T-helper 17 cell (primary cell): ENCODE measurements at regions not wholly inside any gene's neighbourhood (a gene's known extent, or its start where the extent isn't known, plus 50 kb on each side); places are given as distances from the start of the nearest gene placed in this dataset.

Experiments
- ATAC-seq: fragments of 150-1000 bp; cut with Tn5 transposase; 2 replicates; pipeline ENCODE4 v1.10.0; 2021; ENCODE audit warnings: mild to moderate bottlenecking, moderate library complexity
- DNase-seq, 3 donors: peaks; one replicate each; pipeline versions ENCODE4 v3.0.0 to v3.0.0-alpha.2; 2020 to 2021
- H3K9me3 ChIP-seq: one replicate; pipeline ENCODE4 v1.7.0; 2013; ENCODE audit warnings: low read length, mild to moderate bottlenecking; ENCODE audit not compliant: control insufficient read depth, poor library complexity, severe bottlenecking
- H3K27ac Mint-ChIP-seq: one replicate; pipeline ENCODE4 v1.8.0; 2022; ENCODE audit warnings: mild to moderate bottlenecking, moderate library complexity, mixed read lengths
- H3K27me3 Mint-ChIP-seq: one replicate; pipeline ENCODE4 v1.8.0; 2022; ENCODE audit warnings: mixed read lengths
- H3K36me3 Mint-ChIP-seq: one replicate; pipeline ENCODE4 v1.8.0; 2022; ENCODE audit warnings: low read depth, mixed read lengths
- H3K4me1 Mint-ChIP-seq: one replicate; pipeline ENCODE4 v1.8.0; 2022; ENCODE audit warnings: mild to moderate bottlenecking, mixed read lengths
- H3K4me3 Mint-ChIP-seq: one replicate; pipeline ENCODE4 v1.8.0; 2022; ENCODE audit warnings: mild to moderate bottlenecking, moderate library complexity, mixed read lengths

GRCh38 chr21:24110846-24111245, 1496.4 kb downstream of the MRPL39 start:
- DNase-seq = no peak
- no peak overlapping the region for H3K27ac Mint-ChIP-seq
- no peak for ATAC-seq
- H3K27me3 Mint-ChIP-seq = no peaks in the 10 kb centered on the region
- no peaks in the 10 kb centered on the region for H3K36me3 Mint-ChIP-seq
- H3K4me1 Mint-ChIP-seq = no peaks in the 10 kb centered on the region
- H3K4me3 Mint-ChIP-seq = no peak overlapping the region
- H3K9me3 ChIP-seq = no peaks in the 10 kb centered on the region

GRCh38 chr21:24097181-24097580, 1510.1 kb downstream of the MRPL39 start:
- Mint-ChIP-seq H3K27me3 (no peaks in the 10 kb centered on the region), H3K27ac (no peak overlapping the region), H3K4me3 (no peak overlapping the region), H3K4me1 (no peaks in the 10 kb centered on the region), H3K36me3 (no peaks in the 10 kb centered on the region)
- H3K9me3 ChIP-seq = no peaks in the 10 kb centered on the region
- ATAC-seq (no peak), DNase-seq (no peak)

GRCh38 chr21:24096651-24097050, 1510.6 kb downstream of the MRPL39 start:
- Mint-ChIP-seq H3K4me1 (no peaks in the 10 kb centered on the region), H3K4me3 (no peak overlapping the region), H3K27ac (no peak overlapping the region), H3K36me3 (no peaks in the 10 kb centered on the region), H3K27me3 (no peaks in the 10 kb centered on the region)
- ATAC-seq (no peak), DNase-seq (no peak)
- no peaks in the 10 kb centered on the region for H3K9me3 ChIP-seq

- no peaks in the 10 kb centered on the region for H3K36me3 Mint-ChIP-seq
- ATAC-seq = no peak
Observed at GRCh38 chr21:24093032-24093431, 1514.2 kb downstream of the MRPL39 start.

GRCh38 chr21:24076179-24076578, 1531.1 kb downstream of the MRPL39 start:
- no peak for ATAC-seq
- H3K27ac Mint-ChIP-seq = no peak overlapping the region
- no peak overlapping the region for H3K4me3 Mint-ChIP-seq
- no peaks in the 10 kb centered on the region for H3K36me3 Mint-ChIP-seq
- no peaks in the 10 kb centered on the region for H3K4me1 Mint-ChIP-seq
- DNase-seq = no peak
- no peaks in the 10 kb centered on the region for H3K27me3 Mint-ChIP-seq
- H3K9me3 ChIP-seq = no peaks in the 10 kb centered on the region

More at GRCh38 chr21:24093032-24093431, 1514.2 kb downstream of the MRPL39 start:
- Mint-ChIP-seq H3K4me3 (no peak overlapping the region), H3K27ac (no peak overlapping the region), H3K27me3 (no peaks in the 10 kb centered on the region), H3K4me1 (no peaks in the 10 kb centered on the region)
- no peak for DNase-seq
- H3K9me3 ChIP-seq = no peaks in the 10 kb centered on the region

GRCh38 chr21:24055696-24056095, 1551.6 kb downstream of the MRPL39 start:
- Mint-ChIP-seq H3K27me3 (no peaks in the 10 kb centered on the region), H3K36me3 (no peaks in the 10 kb centered on the region), H3K4me3 (no peak overlapping the region), H3K27ac (no peak overlapping the region), H3K4me1 (peaks cover 3% of the 10 kb centered on the region)
- DNase-seq = no peak
- no peak for ATAC-seq
- H3K9me3 ChIP-seq = peaks cover 3% of the 10 kb centered on the region

- H3K36me3 Mint-ChIP-seq = no peaks in the 10 kb centered on the region
- H3K9me3 ChIP-seq = no peaks in the 10 kb centered on the region
- H3K4me1 Mint-ChIP-seq = peaks cover 6% of the 10 kb centered on the region
- DNase-seq (no peak), ATAC-seq (no peak)
- no peak overlapping the region for H3K27ac Mint-ChIP-seq
- H3K4me3 Mint-ChIP-seq = no peak overlapping the region
- H3K27me3 Mint-ChIP-seq = peaks cover 4% of the 10 kb centered on the region
Observed at GRCh38 chr21:24050231-24050630, 1557.0 kb downstream of the MRPL39 start.

- no peak for ATAC-seq
Observed at GRCh38 chr21:24046829-24047443, 1560.3 kb downstream of the MRPL39 start.

GRCh38 chr21:24045775-24046215, 1561.5 kb downstream of the MRPL39 start:
- H3K4me1 Mint-ChIP-seq = peaks cover 3% of the 10 kb centered on the region
- peaks cover 4% of the 10 kb centered on the region for H3K27me3 Mint-ChIP-seq
- ATAC-seq (no peak), DNase-seq (no peak)
- no peak overlapping the region for H3K27ac Mint-ChIP-seq
- no peaks in the 10 kb centered on the region for H3K36me3 Mint-ChIP-seq
- H3K4me3 Mint-ChIP-seq = no peak overlapping the region
- H3K9me3 ChIP-seq = no peaks in the 10 kb centered on the region

More at GRCh38 chr21:24046829-24047443, 1560.3 kb downstream of the MRPL39 start:
- Mint-ChIP-seq H3K27me3 (peaks cover 4% of the 10 kb centered on the region), H3K36me3 (no peaks in the 10 kb centered on the region), H3K4me3 (no peak overlapping the region), H3K27ac (no peak overlapping the region), H3K4me1 (peaks cover 6% of the 10 kb centered on the region)
- DNase-seq = no peak
- no peaks in the 10 kb centered on the region for H3K9me3 ChIP-seq

GRCh38 chr21:24045373-24045772, 1561.9 kb downstream of the MRPL39 start:
- ATAC-seq (no peak), DNase-seq (no peak)
- Mint-ChIP-seq H3K36me3 (no peaks in the 10 kb centered on the region), H3K4me1 (peaks cover 3% of the 10 kb centered on the region), H3K27me3 (peaks cover 4% of the 10 kb centered on the region), H3K27ac (no peak overlapping the region), H3K4me3 (no peak overlapping the region)
- no peaks in the 10 kb centered on the region for H3K9me3 ChIP-seq

GRCh38 chr21:24042687-24043086, 1564.6 kb downstream of the MRPL39 start:
- Mint-ChIP-seq H3K4me3 (no peak overlapping the region), H3K4me1 (peaks cover 3% of the 10 kb centered on the region), H3K36me3 (no peaks in the 10 kb centered on the region), H3K27ac (no peak overlapping the region), H3K27me3 (peaks cover 4% of the 10 kb centered on the region)
- no peak for ATAC-seq
- no peaks in the 10 kb centered on the region for H3K9me3 ChIP-seq
- DNase-seq = no peak

- no peak for ATAC-seq
- H3K27me3 Mint-ChIP-seq = peaks cover 4% of the 10 kb centered on the region
- H3K9me3 ChIP-seq = no peaks in the 10 kb centered on the region
- H3K36me3 Mint-ChIP-seq = no peaks in the 10 kb centered on the region
- H3K4me3 Mint-ChIP-seq = no peak overlapping the region
- no peaks in the 10 kb centered on the region for H3K4me1 Mint-ChIP-seq
- no peak overlapping the region for H3K27ac Mint-ChIP-seq
- no peak for DNase-seq
Observed at GRCh38 chr21:24032709-24033232, 1574.5 kb downstream of the MRPL39 start.

- Mint-ChIP-seq H3K27ac (no peak overlapping the region), H3K36me3 (no peaks in the 10 kb centered on the region), H3K4me1 (no peaks in the 10 kb centered on the region), H3K4me3 (no peak overlapping the region), H3K27me3 (peaks cover 4% of the 10 kb centered on the region)
- H3K9me3 ChIP-seq = no peaks in the 10 kb centered on the region
- ATAC-seq (no peak), DNase-seq (no peak)
Observed at GRCh38 chr21:24027396-24027795, 1579.9 kb downstream of the MRPL39 start.

- Mint-ChIP-seq H3K4me1 (no peaks in the 10 kb centered on the region), H3K27ac (no peak overlapping the region), H3K27me3 (no peaks in the 10 kb centered on the region), H3K4me3 (no peak overlapping the region), H3K36me3 (no peaks in the 10 kb centered on the region)
- ATAC-seq = no peak
- no peaks in the 10 kb centered on the region for H3K9me3 ChIP-seq
- no peak for DNase-seq
Observed at GRCh38 chr21:24025101-24025500, 1582.2 kb downstream of the MRPL39 start.
